OCI-LY7 (cell line): ENCODE measurements at regions not wholly inside any gene's neighbourhood (a gene's known extent, or its start where the extent isn't known, plus 50 kb on each side); places are given as distances from the start of the nearest gene placed in this dataset.

Experiments used
- CTCF ChIP-seq: fragments of 200-600 bp; sonication (generic); conservative IDR thresholded peaks from 2 replicates; pipeline ENCODE4 v1.5.1; 2014; ENCODE audit warnings: mild to moderate bottlenecking, antibody characterized with exemption, low read length, moderate library complexity, mixed read lengths
- EZH2phosphoT487 ChIP-seq: fragments of 200-600 bp; sonication (generic); IDR thresholded peaks from 2 replicates; pipeline ENCODE4 v1.6.1; 2018; ENCODE audit warnings: low read depth, borderline replicate concordance, mild to moderate bottlenecking, mixed run types, antibody characterized with exemption, low read length, moderate library complexity, mixed read lengths

GRCh38 chr1:30088594-30088993, 634.8 kb downstream of the MATN1 start:
- TF ChIP-seq CTCF: no peak
- no peak for TF ChIP-seq EZH2phosphoT487
